NCI-H146 (cell line): ENCODE measurements at regions not wholly inside any gene's neighbourhood (a gene's known extent, or its start where the extent isn't known, plus 50 kb on each side); places are given as distances from the start of the nearest gene placed in this dataset.
"Not testable (repeated sequence)": the region's sequence is repeated elsewhere in the genome, so short reads cannot be mapped to it uniquely, and the experiment has no call there.

Source experiments
- DNase-seq: peaks from one replicate; lab custom pipeline; 2025; lab: John Stamatoyannopoulos, UW

- DNase-seq, result no peak
Observed at GRCh38 chr9:90059436-90059835, 454.6 kb downstream of the GADD45G start.

GRCh38 chr9:90060256-90060655, 455.4 kb downstream of the GADD45G start:
- DNase-seq, result no peak

- no peak for DNase-seq
Observed at GRCh38 chr9:90061187-90061586, 456.4 kb downstream of the GADD45G start.

DNA sequence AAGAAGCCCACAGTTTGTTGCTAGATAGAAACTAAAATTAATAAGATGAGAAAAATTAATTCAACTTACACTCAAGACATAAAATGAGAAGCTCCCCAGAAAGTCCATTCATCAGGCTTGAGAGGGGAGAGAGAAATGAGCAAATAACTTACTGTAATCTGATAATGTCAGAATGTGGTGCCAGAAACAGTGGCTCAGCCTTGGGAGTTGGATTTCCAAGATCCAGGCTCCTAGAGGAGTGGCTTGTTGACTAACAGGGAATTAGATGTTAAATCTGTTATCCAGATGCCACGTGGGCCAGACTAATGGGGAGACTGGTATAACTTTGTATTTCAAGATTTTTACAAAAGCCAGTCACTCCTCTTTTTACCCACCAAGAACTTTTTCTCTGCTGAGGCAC, 458.2 kb downstream of the GADD45G start:
- no peak for DNase-seq

DNA sequence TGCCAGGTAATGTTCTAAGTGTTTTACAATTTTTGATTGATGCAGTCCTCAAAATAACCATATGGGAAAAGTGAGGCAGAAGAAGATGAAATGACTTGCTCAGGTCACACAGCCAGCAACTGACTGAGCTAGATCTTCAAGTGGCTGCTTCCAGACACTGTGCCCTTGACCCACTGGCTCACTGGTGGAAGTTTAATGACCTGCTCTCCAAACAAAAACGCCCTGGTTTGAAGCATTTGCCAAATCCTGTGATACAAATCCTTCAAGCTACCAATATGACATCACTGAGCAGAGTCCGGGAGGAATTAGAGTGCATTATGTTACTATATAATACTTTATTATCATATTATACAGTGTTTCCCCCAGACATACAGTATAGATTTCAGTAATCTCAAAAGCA, 459.4 kb downstream of the GADD45G start:
- no peak for DNase-seq

DNA sequence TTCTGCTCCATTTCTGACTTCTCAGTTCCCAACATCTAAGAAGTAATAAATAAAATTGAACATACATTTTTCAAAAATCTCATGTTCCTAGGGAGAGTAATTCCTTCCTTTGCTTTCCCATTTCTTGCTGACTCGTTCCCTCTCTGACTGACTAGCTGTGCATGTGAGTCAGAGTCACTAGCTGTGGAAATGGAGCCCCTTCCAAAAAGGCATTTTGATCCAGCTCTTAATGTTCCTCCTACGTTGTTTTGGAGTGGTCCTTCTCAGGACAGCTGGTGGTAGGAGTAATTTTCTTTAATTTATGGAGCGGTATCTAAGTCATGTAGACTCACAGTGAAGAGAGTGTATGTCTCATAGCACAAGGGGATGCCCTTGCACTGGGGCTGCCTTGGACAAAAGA, 460.2 kb downstream of the GADD45G start:
- DNase-seq, result no peak

DNA sequence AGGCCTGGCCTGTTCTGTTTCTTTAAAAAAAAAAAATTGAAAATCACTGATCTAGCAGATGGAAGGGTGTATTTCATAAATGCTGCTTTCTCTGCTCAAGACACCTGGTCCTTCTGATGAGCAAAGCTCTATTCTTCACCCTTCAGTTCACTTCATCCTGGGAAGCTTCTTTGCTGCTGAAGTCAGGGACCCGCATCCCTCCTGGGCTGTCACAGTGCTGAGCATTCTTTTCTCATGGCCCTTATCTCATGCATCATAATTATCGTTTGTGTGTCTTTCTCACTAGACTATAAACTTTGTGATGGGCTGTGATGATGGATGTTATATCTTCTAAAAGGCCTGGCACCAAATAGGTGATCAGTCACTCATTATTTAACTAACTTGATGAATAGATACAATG, 461.0 kb downstream of the GADD45G start:
- peak; percentile 46 for DNase-seq

GRCh38 chr9:90069085-90069484, 464.3 kb downstream of the GADD45G start:
- DNase-seq, result no peak

- no peak for DNase-seq
Observed at GRCh38 chr9:90070056-90070455, 465.2 kb downstream of the GADD45G start.

DNA sequence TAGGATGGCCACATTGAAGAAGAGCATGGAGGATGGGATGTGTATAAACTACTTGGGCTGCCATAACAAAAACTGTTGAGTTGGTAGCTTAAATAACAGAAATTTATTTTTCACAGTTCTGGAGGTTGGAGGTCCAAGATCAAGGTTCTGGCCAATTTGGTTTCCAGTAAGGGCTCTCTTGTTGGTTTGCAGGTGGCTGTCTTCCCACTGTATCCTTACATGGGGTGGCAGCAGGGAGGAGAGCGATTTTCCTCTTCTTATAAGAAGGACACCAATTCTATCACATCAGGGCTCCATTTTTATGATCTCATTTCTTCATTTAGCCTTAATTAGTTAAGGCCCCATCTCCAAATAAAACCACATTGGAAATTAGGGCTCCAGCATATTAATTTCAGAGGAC, 465.7 kb downstream of the GADD45G start:
- no peak for DNase-seq

DNA sequence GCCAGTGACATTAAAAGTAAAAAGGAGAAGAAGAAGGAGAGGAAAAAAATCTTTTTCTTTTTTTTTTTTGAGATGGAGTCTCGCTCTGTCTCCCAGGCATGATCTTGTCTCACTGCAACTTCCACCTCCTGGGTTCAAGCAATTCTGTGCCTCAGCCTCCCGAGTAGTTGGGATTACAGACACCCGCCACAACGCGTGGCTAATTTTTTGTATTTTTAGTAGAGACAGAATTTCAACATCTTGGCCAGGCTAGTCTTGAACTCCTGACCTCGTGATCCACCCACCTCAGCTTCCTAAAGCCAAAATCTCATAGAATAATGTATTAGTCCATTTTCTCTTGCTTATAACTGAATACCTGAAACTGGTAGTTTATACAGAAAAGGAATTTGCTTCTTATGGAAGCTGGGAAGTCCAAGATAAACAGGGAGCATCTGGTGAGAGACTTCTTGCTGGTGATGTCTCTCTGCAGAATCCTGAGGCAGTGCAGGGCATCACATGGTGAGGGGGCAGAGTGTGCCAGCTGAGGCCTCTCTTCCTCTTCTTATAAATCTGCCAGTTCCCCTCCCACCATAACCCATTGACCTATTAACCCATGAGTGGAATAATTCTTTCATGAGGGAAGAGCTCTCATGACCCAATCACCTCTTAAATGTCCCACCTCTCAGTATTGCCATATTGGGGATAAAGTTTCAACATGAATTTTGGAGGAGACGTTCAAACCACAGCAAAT, 466.3 kb downstream of the GADD45G start:
- no peak for DNase-seq

GRCh38 chr9:90073186-90073945, 468.6 kb downstream of the GADD45G start:
- DNase-seq, result no peak

- no peak for DNase-seq
Observed at GRCh38 chr9:90074316-90074962, 469.6 kb downstream of the GADD45G start.

DNA sequence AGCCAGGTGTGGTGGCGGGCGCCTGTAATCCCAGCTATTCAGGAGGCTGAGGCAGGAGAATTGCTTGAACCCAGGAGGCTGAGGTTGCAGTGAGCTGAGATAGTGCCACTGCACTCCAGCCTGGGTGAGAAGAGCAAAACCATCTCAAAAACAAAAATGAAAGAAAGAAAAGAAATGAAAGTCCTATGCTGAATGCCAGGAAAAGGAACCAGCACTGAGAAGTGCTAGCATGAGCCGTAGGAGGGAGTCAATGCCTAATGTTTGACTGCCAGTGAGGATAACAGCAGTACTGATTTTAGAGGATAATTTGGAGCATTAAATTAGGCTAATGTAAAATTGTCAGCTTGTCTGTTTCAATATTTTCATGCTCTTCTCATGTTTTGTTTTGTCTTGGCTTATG, 472.8 kb downstream of the GADD45G start:
- DNase-seq, result not testable (repeated sequence)

DNA sequence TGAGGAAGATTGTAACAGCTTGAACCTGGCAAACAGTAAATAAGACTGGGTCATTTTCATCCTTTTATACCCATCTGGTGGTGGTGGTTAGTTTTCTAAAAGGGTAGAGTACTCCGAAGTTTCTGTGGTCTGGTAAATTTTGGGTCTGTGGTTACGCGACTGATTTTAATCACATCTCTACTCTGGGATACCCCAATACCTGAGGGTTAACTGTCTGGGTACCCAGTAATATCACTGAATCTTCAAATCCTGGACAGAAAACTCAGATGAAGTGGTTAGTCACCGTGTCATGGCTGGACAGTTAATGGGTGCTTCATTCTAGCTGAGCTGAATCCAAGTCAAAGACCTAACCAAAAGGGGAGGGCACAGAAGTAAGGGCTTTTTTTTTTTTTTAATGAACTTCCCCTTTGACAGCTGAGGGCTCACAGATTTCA, 474.2 kb downstream of the GADD45G start:
- no peak for DNase-seq

GRCh38 chr9:90085633-90086032, 480.8 kb downstream of the GADD45G start:
- no peak for DNase-seq

GRCh38 chr9:90086101-90086511, 481.3 kb downstream of the GADD45G start:
- no peak for DNase-seq

DNA sequence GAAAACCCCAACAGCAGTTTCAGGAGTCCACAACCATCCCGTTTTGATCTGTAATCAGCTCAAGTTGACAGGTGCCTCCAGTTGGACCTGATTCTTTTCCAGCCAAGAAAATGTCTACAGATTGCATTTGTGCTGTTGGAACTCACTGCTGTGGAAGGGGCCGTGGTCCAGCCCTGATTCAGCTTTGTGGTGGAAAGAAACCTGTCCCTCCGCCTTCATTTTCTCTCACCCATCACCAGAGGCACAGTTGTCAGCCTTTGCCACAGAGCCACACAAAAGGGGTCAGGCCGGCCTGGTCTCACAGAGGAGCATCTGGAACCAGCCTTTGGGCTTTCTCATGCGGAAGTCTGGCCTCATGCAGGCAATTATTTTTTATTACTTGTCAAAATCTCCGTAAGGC, 483.6 kb downstream of the GADD45G start:
- DNase-seq, result no peak

DNA sequence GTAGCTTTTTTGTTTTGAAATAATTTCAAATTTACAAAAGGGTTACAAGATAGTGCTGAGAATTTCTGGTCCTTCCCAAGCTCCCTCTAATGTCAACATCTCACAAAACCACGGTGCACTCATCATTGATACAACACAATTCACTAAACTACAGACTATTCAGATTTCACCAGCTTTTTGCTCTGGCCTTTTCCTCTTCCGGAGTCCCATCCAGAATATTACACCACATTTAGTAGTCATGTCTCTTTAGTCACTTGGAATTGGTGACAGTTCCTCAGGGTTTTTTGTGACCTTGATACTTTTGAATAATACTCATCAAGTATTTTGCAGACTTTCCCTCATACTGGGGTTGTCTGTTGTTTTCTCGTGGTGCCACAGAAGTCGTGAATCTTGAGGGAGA, 484.0 kb downstream of the GADD45G start:
- no peak for DNase-seq

DNA sequence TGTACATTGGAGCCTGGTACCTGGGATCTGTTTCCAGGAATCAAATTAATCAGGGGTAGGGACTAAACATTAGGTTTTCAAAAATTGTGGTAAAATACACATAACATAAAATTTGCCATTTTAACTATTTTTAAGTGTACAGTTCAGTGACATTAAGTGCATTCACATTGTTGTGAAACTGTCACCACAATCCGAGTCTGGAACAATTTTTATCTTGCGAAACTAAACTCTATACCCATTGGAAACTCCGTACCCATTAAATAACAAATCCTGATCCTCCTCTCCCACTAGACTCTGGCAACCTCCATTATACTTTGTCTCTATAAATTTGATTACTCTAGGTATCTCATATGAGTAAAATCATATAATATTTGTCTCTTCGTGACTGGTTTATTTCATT, 486.2 kb downstream of the GADD45G start:
- DNase-seq, result no peak

DNA sequence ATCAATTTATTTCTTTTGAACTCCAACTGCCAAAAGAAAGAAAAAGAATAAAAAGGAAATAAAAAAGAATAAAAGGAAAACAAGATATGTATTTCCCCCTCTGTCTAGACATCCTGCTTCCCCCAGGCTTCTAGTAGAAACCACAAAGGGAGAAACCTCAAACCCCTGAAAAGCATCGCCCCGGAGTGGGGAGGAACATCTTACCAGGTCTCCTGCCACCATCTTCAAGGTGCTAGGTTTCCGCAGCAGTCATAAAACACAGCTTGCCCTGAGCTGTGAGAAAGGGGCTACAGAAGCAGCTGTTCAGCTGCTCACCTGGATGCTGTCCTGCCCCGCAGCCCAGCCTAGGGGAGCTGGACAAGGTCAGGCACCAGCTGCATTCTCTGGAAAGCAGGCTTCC, 487.7 kb downstream of the GADD45G start:
- no peak for DNase-seq

GRCh38 chr9:90095682-90096081, 490.9 kb downstream of the GADD45G start:
- DNase-seq, result peak; percentile 90

DNA sequence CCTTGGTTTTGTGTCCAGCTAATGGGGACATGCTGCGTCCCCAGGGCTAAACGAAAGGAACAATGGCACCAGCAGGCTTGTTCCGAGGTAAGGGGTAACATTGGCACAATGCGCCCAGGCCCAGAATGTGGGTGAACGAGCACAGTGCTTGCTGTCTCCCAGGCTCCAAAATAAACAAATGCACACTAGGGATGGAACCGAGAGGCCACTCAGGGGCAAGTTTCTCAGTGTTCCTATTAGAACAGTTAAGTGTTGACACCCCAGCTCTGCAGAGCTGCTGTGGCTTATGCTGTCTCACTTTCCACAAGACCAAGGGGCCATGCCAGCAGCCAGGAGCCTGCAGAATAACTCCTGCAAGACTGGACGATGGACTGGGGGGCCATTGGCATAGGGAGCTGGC, 492.4 kb downstream of the GADD45G start:
- DNase-seq, result no peak
